Common myeloid progenitor, CD34-positive (primary cell): ENCODE measurements at regions not wholly inside any gene's neighbourhood (a gene's known extent, or its start where the extent isn't known, plus 50 kb on each side); places are given as distances from the start of the nearest gene placed in this dataset.
"Not testable (repeated sequence)": the region's sequence is repeated elsewhere in the genome, so short reads cannot be mapped to it uniquely, and the experiment has no call there.

Source experiments
- CTCF ChIA-PET: fragments of 350-600 bp; sonication (Branson Sonifier 250); formaldehyde crosslinking; loops from one replicate; lab custom pipeline; 2021; ENCODE audit warnings: antibody characterized with exemption; lab: Charles Lee
- POLR2A ChIA-PET: fragments of 350-600 bp; sonication (Branson Sonifier 250); formaldehyde crosslinking; loops from one replicate; lab custom pipeline; 2021; ENCODE audit warnings: antibody characterized with exemption; lab: Charles Lee
- DNase-seq, 3 donors: peaks; one replicate each; pipeline versions ENCODE4 v3.0.0 to v3.0.0-alpha.2; 2013
- H3K27ac ChIP-seq, 2 experiments: 1 replicate in 1 of 2; 2 replicates in 1 of 2; pipeline ENCODE4 v1.7.0; 2013; ENCODE audit warnings: inconsistent platforms in 2 of 2, low read length in 2 of 2, mild to moderate bottlenecking in 2 of 2, low read depth in 1 of 2, moderate library complexity in 1 of 2; ENCODE audit not compliant: severe bottlenecking in 2 of 2, insufficient read depth in 1 of 2, poor library complexity in 1 of 2
- H3K27me3 ChIP-seq, 5 experiments: replicated peaks in 2 of 5; 1 replicate in 3 of 5; 2 replicates in 2 of 5; pipeline versions ENCODE4 v1.6.1 to v1.7.0; 2013; ENCODE audit warnings: low read length in 4 of 5, mild to moderate bottlenecking in 2 of 5, moderate library complexity in 2 of 5, inconsistent platforms in 1 of 5; ENCODE audit not compliant: insufficient read depth in 5 of 5, control insufficient read depth in 4 of 5
- H3K36me3 ChIP-seq, 4 experiments: 1 replicate in 2 of 4; 2 replicates in 2 of 4; pipeline versions ENCODE4 v1.6.1 to v1.7.0; 2013; ENCODE audit warnings: low read length in 3 of 4, control low read depth in 1 of 4, mild to moderate bottlenecking in 1 of 4; ENCODE audit not compliant: control insufficient read depth in 4 of 4, insufficient read depth in 4 of 4
- H3K4me1 ChIP-seq, 4 experiments: 1 replicate in 3 of 4; 2 replicates in 1 of 4; pipeline versions ENCODE4 v1.6.1 to v1.7.1; 2013; ENCODE audit warnings: low read length in 3 of 4, mild to moderate bottlenecking in 3 of 4, control low read depth in 1 of 4, inconsistent platforms in 1 of 4, moderate library complexity in 1 of 4; ENCODE audit not compliant: control insufficient read depth in 4 of 4, insufficient read depth in 4 of 4; ENCODE audit errors: control extremely low read depth in 1 of 4
- H3K4me3 ChIP-seq, 7 experiments: 1 replicate in 4 of 7; 2 replicates in 3 of 7; pipeline versions ENCODE4 v1.5.1 to v1.7.0; 2013; ENCODE audit warnings: mild to moderate bottlenecking in 7 of 7, low read length in 6 of 7, moderate library complexity in 6 of 7, inconsistent platforms in 2 of 7, low read depth in 2 of 7, control low read depth in 1 of 7; ENCODE audit not compliant: insufficient read depth in 4 of 7, control insufficient read depth in 1 of 7; ENCODE audit errors: extremely low read depth in 1 of 7
- H3K9me3 ChIP-seq, 5 experiments: 1 replicate in 4 of 5; 2 replicates in 1 of 5; pipeline versions ENCODE4 v1.6.1 to v1.7.1; 2013; ENCODE audit warnings: low read length in 4 of 5, mild to moderate bottlenecking in 2 of 5, inconsistent platforms in 1 of 5, low read depth in 1 of 5, moderate library complexity in 1 of 5; ENCODE audit not compliant: control insufficient read depth in 4 of 5, insufficient read depth in 2 of 5; ENCODE audit errors: control extremely low read depth in 1 of 5
- WGBS: methylation state at CpG from one replicate; pipeline ENCODE4 v1.1.5; 2013; ENCODE audit not compliant: insufficient coverage; 5-methylcytosine and 5-hydroxymethylcytosine counted together

DNA sequence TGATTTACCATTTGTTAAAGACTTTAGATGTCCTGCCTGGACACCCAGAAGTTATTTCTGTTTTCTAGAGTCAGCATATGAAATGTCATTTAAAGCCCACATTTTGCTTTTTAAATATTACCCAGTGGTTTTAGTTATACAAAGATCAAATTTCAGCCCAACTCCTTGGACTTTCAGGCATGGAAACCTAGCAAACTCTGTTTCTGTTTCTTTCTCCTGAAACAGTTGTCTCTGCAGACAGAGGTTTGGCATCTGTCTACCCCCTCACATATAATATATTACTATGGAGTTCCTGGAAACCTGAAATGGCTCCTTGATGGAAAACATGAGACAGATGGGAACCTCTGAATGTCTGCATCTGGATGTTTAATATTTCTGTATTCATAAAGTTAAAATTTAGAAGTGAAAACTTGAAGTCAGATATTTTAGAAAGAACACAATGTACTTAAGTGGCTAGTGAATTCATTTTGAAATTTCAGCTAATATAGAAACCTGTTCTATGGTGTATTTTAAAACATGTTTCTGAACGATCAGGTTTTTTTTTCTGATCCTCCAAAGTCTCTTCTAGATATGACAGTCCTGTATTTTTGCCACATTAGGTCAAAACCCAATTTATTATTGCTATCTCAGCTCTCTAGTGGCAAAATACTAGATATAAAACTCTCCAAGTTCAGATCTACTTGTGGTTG, 743.3 kb downstream of the CD109 start:
- no peak for DNase-seq
- POLR2A ChIA-PET: no interaction called here
- CTCF ChIA-PET: no interaction called here
- H3K27ac ChIP-seq: no peak overlapping the region
- no peak overlapping the region for H3K4me3 ChIP-seq
- H3K36me3 ChIP-seq: no peaks in the 10 kb centered on the region
- H3K4me1 ChIP-seq: no peaks in the 10 kb centered on the region
- no peaks in the 10 kb centered on the region for H3K9me3 ChIP-seq
- no peaks in the 10 kb centered on the region for H3K27me3 ChIP-seq
- no CpG with 5 or more reads among the region's 1 CpG for WGBS

GRCh38 chr6:74438395-74438794, 742.4 kb downstream of the CD109 start:
- CTCF ChIA-PET, POLR2A ChIA-PET: not testable (repeated sequence)

GRCh38 chr6:74434171-74434570, 738.2 kb downstream of the CD109 start:
- CTCF ChIA-PET: no interaction called here
- DNase-seq: no peak

More at GRCh38 chr6:74438395-74438794, 742.4 kb downstream of the CD109 start:
- not testable (repeated sequence) for H3K4me1 ChIP-seq, H3K4me3 ChIP-seq, DNase-seq, H3K27me3 ChIP-seq, H3K36me3 ChIP-seq, H3K27ac ChIP-seq, H3K9me3 ChIP-seq
- WGBS: no CpG with 5 or more reads among the region's 1 CpG

GRCh38 chr6:74431873-74432580, 736.0 kb downstream of the CD109 start:
- ChIA-PET CTCF (no interaction called here), POLR2A (no interaction called here)
- Histone ChIP-seq H3K27me3 (no peaks in the 10 kb centered on the region), H3K9me3 (no peaks in the 10 kb centered on the region), H3K36me3 (no peaks in the 10 kb centered on the region), H3K27ac (no peak overlapping the region), H3K4me1 (no peaks in the 10 kb centered on the region), H3K4me3 (no peak overlapping the region)
- DNase-seq: no peak
- no CpG with 5 or more reads among the region's 3 CpGs for WGBS

More at GRCh38 chr6:74434171-74434570, 738.2 kb downstream of the CD109 start:
- Histone ChIP-seq H3K4me3 (no peak overlapping the region), H3K27me3 (no peaks in the 10 kb centered on the region), H3K27ac (no peak overlapping the region), H3K36me3 (no peaks in the 10 kb centered on the region), H3K4me1 (no peaks in the 10 kb centered on the region), H3K9me3 (no peaks in the 10 kb centered on the region)
- POLR2A ChIA-PET: no interaction called here

DNA sequence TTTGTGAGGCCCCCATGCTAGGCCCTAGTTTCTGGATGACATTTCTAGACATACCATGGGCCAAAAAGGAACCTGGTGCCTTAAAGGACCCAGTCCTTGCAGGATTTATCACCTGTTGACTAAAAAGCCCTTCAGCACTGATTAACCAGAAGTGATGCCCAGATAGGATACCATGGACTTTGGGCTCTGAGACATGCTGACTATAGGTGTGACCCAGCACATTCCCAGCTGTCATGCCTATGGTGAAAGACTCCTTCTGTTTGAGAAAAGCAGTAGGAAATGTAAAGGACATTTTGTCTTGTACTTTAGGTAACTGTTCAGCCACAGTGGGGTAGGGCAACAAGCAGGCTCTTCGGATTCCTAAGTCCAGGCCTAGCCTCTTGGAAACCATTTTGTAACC, 724.2 kb downstream of the CD109 start:
- WGBS: 100% methylated on average over 1 of the region's 1 CpG
- peaks cover 0 to 2% (median 0%) of the 10 kb centered on the region in 5 experiments for H3K9me3 ChIP-seq
- H3K4me1 ChIP-seq: no peaks in the 10 kb centered on the region
- H3K4me3 ChIP-seq: no peak overlapping the region
- POLR2A ChIA-PET: no interaction called here
- no peak for DNase-seq
- H3K27ac ChIP-seq: no peak overlapping the region
- H3K36me3 ChIP-seq: no peaks in the 10 kb centered on the region
- CTCF ChIA-PET: no interaction called here
- H3K27me3 ChIP-seq: no peaks in the 10 kb centered on the region

- POLR2A ChIA-PET: no interaction called here
- Histone ChIP-seq H3K27ac (no peak overlapping the region), H3K36me3 (no peaks in the 10 kb centered on the region), H3K9me3 (peaks cover 0 to under 1% (median 0%) of the 10 kb centered on the region in 5 experiments), H3K27me3 (no peaks in the 10 kb centered on the region), H3K4me1 (no peaks in the 10 kb centered on the region), H3K4me3 (no peak overlapping the region)
- no peak for DNase-seq
- CTCF ChIA-PET: interaction anchor here (1.2 kb wide), 1 partner anchor 101 kb away, joined by 3 read pairs; no protein-coding TSS in a partner anchor
Observed at GRCh38 chr6:74415056-74415455, 719.1 kb downstream of the CD109 start.

GRCh38 chr6:74410630-74411029, 714.6 kb downstream of the CD109 start:
- WGBS: no CpG with 5 or more reads among the region's 1 CpG
- POLR2A ChIA-PET: no interaction called here

More at GRCh38 chr6:74410630-74411029, 714.6 kb downstream of the CD109 start:
- Histone ChIP-seq H3K4me1 (no peaks in the 10 kb centered on the region), H3K36me3 (no peaks in the 10 kb centered on the region), H3K9me3 (no peaks in the 10 kb centered on the region), H3K4me3 (no peak overlapping the region), H3K27ac (no peak overlapping the region), H3K27me3 (no peaks in the 10 kb centered on the region)
- no peak for DNase-seq
- CTCF ChIA-PET: interaction anchor here (1.0 kb wide), 1 partner anchor 798 kb away, joined by 3 read pairs; no protein-coding TSS in a partner anchor
